Esophagus muscularis mucosa (tissue), 4 donors: ENCODE measurements at regions not wholly inside any gene's neighbourhood (a gene's known extent, or its start where the extent isn't known, plus 50 kb on each side); places are given as distances from the start of the nearest gene placed in this dataset.

ENCODE experiments used
- DNase-seq: peaks from one replicate; pipeline ENCODE4 v3.0.0-alpha.2; 2017; ENCODE audit errors: extremely low spot score
- H3K27ac ChIP-seq, 4 donors: fragments of 200-600 bp; sonication (generic); replicated peaks in 1 of 4; 1 replicate in 3 of 4; 2 replicates in 1 of 4; pipeline ENCODE4 v1.5.1; 2016 to 2019; ENCODE audit warnings: mild to moderate bottlenecking in 1 of 4
- H3K27me3 ChIP-seq, 4 donors: fragments of 200-600 bp; sonication (generic); one replicate each; pipeline versions ENCODE4 v1.5.1 to v1.6.0; 2016 to 2019
- H3K36me3 ChIP-seq, 4 donors: fragments of 200-600 bp; sonication (generic); one replicate each; pipeline ENCODE4 v1.5.1; 2016 to 2019
- H3K4me1 ChIP-seq, 4 donors: fragments of 200-600 bp; sonication (generic); one replicate each; pipeline ENCODE4 v1.5.1; 2016 to 2019
- H3K4me3 ChIP-seq, 4 donors: fragments of 200-600 bp; sonication (generic); 1 replicate in 2 of 4; 2 replicates in 2 of 4; pipeline ENCODE4 v1.5.1; 2016 to 2019; ENCODE audit warnings: mild to moderate bottlenecking in 4 of 4, moderate library complexity in 1 of 4
- H3K9me3 ChIP-seq, 4 donors: fragments of 200-600 bp; sonication (generic); 1 replicate in 3 of 4; 2 replicates in 1 of 4; pipeline ENCODE4 v1.5.1; 2016 to 2019
- EP300 ChIP-seq: sonication (generic); formaldehyde crosslinking; IDR thresholded peaks from one replicate; pipeline ENCODE4 v1.6.1; 2017; ENCODE audit warnings: antibody characterized with exemption
- POLR2A ChIP-seq: fragments of 450-650 bp; IDR thresholded peaks from one replicate; pipeline ENCODE4 v1.6.1; 2017; ENCODE audit warnings: antibody characterized with exemption, moderate library complexity, mild to moderate bottlenecking, low read depth
- POLR2AphosphoS5 ChIP-seq, 2 donors: sonication (generic); formaldehyde crosslinking; IDR thresholded peaks; one replicate each; pipeline ENCODE4 v1.6.1; 2017; ENCODE audit warnings: antibody characterized with exemption in 2 of 2
- WGBS: methylation state at CpG from one replicate; pipeline ENCODE4 v1.1.5; 2018; 5-methylcytosine and 5-hydroxymethylcytosine counted together
- intact Hi-C: fragments of 100-400 bp; cut with DNase I; formaldehyde crosslinking; loops from one replicate; pipeline ENCODE4 v1.15.1; 2023
- TF ChIP-seq, protein P1 (sequence below), 3 experiments: fragments of 200-600 bp in 2 of 3; fragments of 450-650 bp in 1 of 3; sonication (generic) in 2 of 3; IDR thresholded peaks; one replicate each; pipeline ENCODE4 v1.5.1; 2017 to 2019; ENCODE audit warnings: antibody characterized with exemption in 3 of 3, mild to moderate bottlenecking in 2 of 3, moderate library complexity in 1 of 3

DNA sequence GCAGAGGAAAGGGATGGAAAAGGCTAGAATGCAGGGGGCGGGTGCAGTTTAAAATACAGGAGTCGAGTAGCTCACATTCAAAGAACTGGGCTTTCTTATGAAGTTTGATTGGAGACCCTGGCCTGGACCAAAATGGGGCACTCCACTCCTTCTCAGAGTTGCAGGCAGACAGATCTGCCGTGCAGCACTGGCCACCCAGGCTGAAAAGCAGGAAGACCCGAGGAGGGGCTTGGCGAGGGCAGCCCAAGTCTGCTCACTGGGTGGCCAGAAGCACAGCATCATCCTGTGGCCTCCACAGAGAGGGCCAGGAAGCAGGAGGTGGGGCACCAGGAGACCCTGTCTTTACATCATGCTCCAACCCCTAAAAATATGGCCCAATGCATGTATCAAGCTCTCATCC lies 109.1 kb upstream of the BCL2L14 start:
- intact Hi-C loops = no loop called here
- Histone ChIP-seq H3K27me3 (no peaks in the 10 kb centered on the region), H3K4me1 (no peaks in the 10 kb centered on the region), H3K36me3 (no peaks in the 10 kb centered on the region), H3K9me3 (no peaks in the 10 kb centered on the region), H3K4me3 (no peak overlapping the region), H3K27ac (no peak overlapping the region)
- TF ChIP-seq POLR2A = no peak
- TF ChIP-seq, protein P1, sequence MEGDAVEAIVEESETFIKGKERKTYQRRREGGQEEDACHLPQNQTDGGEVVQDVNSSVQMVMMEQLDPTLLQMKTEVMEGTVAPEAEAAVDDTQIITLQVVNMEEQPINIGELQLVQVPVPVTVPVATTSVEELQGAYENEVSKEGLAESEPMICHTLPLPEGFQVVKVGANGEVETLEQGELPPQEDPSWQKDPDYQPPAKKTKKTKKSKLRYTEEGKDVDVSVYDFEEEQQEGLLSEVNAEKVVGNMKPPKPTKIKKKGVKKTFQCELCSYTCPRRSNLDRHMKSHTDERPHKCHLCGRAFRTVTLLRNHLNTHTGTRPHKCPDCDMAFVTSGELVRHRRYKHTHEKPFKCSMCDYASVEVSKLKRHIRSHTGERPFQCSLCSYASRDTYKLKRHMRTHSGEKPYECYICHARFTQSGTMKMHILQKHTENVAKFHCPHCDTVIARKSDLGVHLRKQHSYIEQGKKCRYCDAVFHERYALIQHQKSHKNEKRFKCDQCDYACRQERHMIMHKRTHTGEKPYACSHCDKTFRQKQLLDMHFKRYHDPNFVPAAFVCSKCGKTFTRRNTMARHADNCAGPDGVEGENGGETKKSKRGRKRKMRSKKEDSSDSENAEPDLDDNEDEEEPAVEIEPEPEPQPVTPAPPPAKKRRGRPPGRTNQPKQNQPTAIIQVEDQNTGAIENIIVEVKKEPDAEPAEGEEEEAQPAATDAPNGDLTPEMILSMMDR (IDR thresholded peaks at IDR 0.05) = no peak
- DNase-seq = no peak
- WGBS = 75% methylated on average over 4 of the region's 5 CpGs

DNA sequence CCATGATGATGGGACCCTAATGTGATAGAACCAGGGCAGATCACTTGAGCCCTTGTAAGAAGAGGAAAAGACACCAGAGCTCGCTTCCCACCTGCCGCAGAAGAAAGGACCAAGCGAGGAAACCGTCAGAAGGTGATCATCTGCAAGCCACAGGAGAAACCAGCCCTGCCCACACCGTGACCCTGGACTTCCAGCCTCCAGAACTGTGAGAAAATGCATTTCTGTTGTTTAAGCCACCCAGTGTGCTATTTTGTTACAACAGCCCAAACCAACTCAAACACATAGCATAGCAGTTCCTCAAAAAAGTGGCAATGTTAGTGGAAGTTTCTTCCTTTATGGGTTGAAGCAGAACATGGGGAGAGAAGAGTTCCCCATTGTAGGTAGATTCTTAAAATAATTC lies 107.9 kb upstream of the BCL2L14 start:
- Histone ChIP-seq H3K36me3 (no peaks in the 10 kb centered on the region), H3K4me3 (no peak overlapping the region), H3K9me3 (no peaks in the 10 kb centered on the region), H3K27ac (no peak overlapping the region), H3K4me1 (no peaks in the 10 kb centered on the region), H3K27me3 (no peaks in the 10 kb centered on the region)
- intact Hi-C loops = no loop called here
- DNase-seq = no peak
- TF ChIP-seq POLR2A = no peak
- no peak for TF ChIP-seq EP300
- TF ChIP-seq, protein P1 (IDR thresholded peaks at IDR 0.05) = no peak
- no peak for TF ChIP-seq POLR2AphosphoS5 (IDR thresholded peaks at IDR 0.05)
- 95% methylated on average over 5 of the region's 5 CpGs for WGBS

DNA sequence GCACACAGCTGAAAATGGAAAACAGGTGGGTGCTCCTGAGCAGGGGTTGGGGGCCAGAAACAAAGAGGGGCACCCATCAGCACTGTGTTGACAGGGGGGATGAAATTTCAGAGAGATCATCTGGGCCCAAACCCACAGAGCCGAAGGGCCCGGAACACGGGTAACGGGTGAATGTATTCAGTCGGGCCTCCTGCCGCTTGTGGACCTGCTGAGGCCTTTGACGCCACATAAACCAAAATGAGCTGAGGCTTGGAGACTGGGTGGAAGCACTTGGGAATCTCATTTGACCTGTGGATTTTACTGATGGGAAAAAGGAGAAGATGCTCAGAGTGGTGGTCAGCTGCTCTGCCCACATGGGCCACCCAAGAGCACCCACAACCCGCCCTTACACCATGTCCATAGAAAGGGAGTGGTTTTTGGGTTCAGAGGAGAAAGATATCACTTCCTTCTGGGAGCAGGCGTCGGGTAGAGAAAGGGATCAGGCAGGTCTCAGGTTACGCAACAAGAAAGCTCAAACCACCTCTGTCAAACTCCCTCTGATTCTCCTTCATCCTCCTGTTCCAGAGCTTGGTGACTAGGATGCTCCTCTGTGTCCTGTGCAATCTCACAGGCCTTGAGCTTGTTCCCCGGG lies 106.8 kb upstream of the BCL2L14 start:
- no peak for TF ChIP-seq EP300
- Histone ChIP-seq H3K36me3 (no peaks in the 10 kb centered on the region), H3K9me3 (no peaks in the 10 kb centered on the region), H3K4me1 (no peaks in the 10 kb centered on the region), H3K27me3 (no peaks in the 10 kb centered on the region), H3K4me3 (no peak overlapping the region), H3K27ac (no peak overlapping the region)
- 88% methylated on average over 12 of the region's 12 CpGs for WGBS
- DNase-seq = no peak
- intact Hi-C loops = no loop called here

DNA sequence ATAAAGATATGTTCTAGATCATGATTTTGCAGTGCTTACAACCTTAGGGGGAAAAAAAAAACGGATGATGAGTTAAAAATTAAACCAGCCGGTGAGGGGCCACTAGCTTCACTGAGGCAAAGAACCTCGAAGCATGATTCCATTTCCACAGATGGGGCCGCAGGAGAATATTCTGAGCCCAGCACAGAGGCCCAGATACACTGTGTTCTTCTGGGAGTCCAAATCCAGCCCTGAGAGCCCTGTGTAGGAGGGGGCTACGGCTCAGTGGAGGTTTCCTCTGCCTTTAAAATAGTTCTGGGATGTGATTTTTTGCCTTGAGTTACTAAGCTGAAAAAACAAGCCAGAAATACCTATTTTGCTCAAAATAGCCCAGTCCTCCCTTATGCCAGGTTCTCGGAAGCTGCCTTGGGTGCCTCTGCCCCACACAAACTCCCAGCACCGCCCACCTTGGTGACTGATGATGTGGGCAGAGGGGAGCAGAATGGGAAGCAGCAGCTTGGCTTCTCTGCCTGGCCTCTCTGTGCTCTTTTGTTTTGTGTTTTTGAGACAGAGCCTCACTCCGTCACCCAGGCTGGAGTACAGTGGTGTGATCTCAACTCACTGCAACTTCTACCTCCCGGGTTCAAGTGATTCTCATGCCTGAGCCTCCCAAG lies 105.4 kb upstream of the BCL2L14 start:
- intact Hi-C loops = no loop called here
- DNase-seq = no peak
- Histone ChIP-seq H3K4me1 (no peaks in the 10 kb centered on the region), H3K4me3 (no peak overlapping the region), H3K27me3 (no peaks in the 10 kb centered on the region), H3K36me3 (no peaks in the 10 kb centered on the region), H3K9me3 (no peaks in the 10 kb centered on the region), H3K27ac (no peak overlapping the region)
- TF ChIP-seq POLR2AphosphoS5 (IDR thresholded peaks at IDR 0.05) (no peak), POLR2A (no peak), EP300 (no peak)
- TF ChIP-seq, protein P1 (IDR thresholded peaks at IDR 0.05) = no peak
- 96% methylated on average over 9 of the region's 9 CpGs for WGBS

DNA sequence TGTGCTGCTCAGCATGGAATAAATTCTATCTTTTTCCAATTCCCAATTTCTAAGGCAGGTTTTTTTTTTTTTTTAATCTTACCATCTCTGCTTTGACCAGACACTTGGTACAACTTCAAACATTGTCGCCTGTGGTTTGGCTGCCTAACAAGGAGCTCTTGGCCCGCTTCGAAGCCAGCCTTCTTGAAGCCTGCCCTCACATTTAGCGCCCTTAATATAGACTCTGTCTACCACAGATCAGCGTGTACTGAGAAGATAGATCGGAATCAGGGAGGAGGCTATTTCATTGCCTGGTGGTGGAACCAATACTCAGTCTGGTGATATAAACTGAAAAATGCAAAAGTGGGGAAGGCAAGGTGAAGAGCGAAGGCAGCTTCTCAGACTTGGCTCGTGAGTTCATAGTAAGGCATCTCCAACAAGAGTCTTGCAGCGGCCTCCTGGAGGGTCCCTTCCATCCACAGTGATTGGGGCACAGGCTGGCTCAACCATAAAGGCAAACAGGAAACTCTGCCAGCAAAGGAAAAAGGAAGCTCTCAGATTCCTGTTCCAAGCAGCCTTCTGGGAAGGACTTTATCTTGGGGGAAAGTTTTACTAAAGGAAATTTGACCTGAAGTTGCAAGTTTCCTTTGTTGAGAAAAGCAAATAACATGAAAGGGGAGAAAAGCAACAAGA lies 103.2 kb upstream of the BCL2L14 start:
- intact Hi-C loops = no loop called here
- H3K4me1 ChIP-seq = no peaks in the 10 kb centered on the region
- no peak for DNase-seq
- H3K27me3 ChIP-seq = no peaks in the 10 kb centered on the region
- H3K27ac ChIP-seq = no peak overlapping the region
- 88% methylated on average over 9 of the region's 9 CpGs for WGBS
- H3K36me3 ChIP-seq = no peaks in the 10 kb centered on the region
- no peaks in the 10 kb centered on the region for H3K9me3 ChIP-seq
- no peak overlapping the region for H3K4me3 ChIP-seq
- TF ChIP-seq EP300 (no peak), POLR2AphosphoS5 (IDR thresholded peaks at IDR 0.05) (no peak), POLR2A (no peak)
- TF ChIP-seq, protein P1 (IDR thresholded peaks at IDR 0.05) = no peak
